ENCODE measurements at regions not wholly inside any gene's neighbourhood (a gene's known extent, or its start where the extent isn't known, plus 50 kb on each side); places are given as distances from the start of the nearest gene placed in this dataset.
A peak's percentile ranks its signal among the peaks of the same experiment; 100 is the strongest.

DNA sequence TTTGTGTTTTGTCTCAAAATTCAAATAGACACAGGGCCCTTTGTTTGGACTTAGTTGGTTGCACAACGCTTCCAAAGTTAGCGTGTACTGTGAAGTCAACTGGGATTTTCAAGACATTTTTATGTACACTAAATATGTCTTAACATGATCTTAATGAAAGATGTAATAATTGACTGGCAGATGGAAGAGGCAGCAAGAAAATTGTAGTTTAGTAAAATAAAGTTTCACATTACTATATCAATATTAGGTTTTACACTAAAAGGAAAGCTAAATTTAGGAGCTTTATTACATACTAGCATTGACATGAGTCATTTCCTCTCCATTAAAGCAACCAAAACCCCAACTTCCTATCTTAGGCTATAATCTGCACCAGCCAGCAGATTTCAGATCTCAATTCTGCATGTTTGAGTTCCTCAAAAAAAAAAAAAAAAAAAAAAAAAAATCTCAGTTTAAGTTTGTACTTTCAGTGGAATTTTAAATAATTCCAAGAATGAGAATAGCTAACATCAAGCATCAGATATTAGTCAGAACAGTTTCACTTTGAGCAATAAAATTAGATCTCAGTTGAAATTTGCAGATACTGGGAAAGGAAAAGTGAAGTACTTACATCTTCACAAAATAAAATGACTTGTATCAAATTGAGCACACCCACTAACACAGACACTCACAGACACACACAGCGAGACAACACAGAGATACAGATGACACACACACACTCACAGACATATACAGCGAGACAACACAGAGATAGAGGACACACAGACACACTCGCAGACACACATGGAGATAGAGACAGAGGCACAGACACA lies 346.6 kb upstream of the KLF6 start:
- Histone ChIP-seq H3K4me1 (ENCODE audit: control insufficient read depth in 4 of 4, insufficient read depth in 4 of 4, low read length in 3 of 4) (no peaks in the 10 kb centered on the region), H3K36me3 (ENCODE audit: control insufficient read depth in 4 of 4, insufficient read depth in 3 of 4, low read depth in 1 of 4, low read length in 3 of 4) (no peaks in the 10 kb centered on the region), H3K4me3 (ENCODE audit: low read depth in 1 of 3, low read length in 3 of 3) (no peak overlapping the region), H3K9me3 (ENCODE audit: control insufficient read depth in 4 of 4, low read length in 3 of 4) (peaks cover 0 to under 1% (median 0%) of the 10 kb centered on the region in 4 donors), H3K9ac (ENCODE audit: low read depth in 1 of 2, low read length in 2 of 2) (no peak overlapping the region), H3K27me3 (ENCODE audit: control insufficient read depth in 4 of 4, insufficient read depth in 4 of 4, low read length in 3 of 4) (no peaks in the 10 kb centered on the region), H3K27ac (ENCODE audit: low read depth in 1 of 2, low read length in 2 of 2) (peak overlapping the region in 1 of 2 donors; percentile 62)
- WGBS, result 59% methylated on average over 5 of the region's 5 CpGs
- TF ChIP-seq HNF4G (IDR thresholded peaks at IDR 0.05), result no peak
- no peak for TF ChIP-seq FOXA2 (IDR thresholded peaks at IDR 0.05)
- no peak for TF ChIP-seq NR2F2 (IDR thresholded peaks at IDR 0.05)
- no peak for TF ChIP-seq EGR1 (IDR thresholded peaks at IDR 0.05; ENCODE audit: low read depth in 2 of 2)
- TF ChIP-seq, protein P1, sequence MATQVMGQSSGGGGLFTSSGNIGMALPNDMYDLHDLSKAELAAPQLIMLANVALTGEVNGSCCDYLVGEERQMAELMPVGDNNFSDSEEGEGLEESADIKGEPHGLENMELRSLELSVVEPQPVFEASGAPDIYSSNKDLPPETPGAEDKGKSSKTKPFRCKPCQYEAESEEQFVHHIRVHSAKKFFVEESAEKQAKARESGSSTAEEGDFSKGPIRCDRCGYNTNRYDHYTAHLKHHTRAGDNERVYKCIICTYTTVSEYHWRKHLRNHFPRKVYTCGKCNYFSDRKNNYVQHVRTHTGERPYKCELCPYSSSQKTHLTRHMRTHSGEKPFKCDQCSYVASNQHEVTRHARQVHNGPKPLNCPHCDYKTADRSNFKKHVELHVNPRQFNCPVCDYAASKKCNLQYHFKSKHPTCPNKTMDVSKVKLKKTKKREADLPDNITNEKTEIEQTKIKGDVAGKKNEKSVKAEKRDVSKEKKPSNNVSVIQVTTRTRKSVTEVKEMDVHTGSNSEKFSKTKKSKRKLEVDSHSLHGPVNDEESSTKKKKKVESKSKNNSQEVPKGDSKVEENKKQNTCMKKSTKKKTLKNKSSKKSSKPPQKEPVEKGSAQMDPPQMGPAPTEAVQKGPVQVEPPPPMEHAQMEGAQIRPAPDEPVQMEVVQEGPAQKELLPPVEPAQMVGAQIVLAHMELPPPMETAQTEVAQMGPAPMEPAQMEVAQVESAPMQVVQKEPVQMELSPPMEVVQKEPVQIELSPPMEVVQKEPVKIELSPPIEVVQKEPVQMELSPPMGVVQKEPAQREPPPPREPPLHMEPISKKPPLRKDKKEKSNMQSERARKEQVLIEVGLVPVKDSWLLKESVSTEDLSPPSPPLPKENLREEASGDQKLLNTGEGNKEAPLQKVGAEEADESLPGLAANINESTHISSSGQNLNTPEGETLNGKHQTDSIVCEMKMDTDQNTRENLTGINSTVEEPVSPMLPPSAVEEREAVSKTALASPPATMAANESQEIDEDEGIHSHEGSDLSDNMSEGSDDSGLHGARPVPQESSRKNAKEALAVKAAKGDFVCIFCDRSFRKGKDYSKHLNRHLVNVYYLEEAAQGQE (IDR thresholded peaks at IDR 0.05), result no peak
- peak in 1 of 2 donors; percentile 36 for TF ChIP-seq RAD21 (IDR thresholded peaks at IDR 0.05)
- no peak for TF ChIP-seq SP1 (IDR thresholded peaks at IDR 0.05)
- TF ChIP-seq JUND (IDR thresholded peaks at IDR 0.05), result peak; percentile 63 to 64
- no peak for DNase-seq (ENCODE audit: low spot score)

DNA sequence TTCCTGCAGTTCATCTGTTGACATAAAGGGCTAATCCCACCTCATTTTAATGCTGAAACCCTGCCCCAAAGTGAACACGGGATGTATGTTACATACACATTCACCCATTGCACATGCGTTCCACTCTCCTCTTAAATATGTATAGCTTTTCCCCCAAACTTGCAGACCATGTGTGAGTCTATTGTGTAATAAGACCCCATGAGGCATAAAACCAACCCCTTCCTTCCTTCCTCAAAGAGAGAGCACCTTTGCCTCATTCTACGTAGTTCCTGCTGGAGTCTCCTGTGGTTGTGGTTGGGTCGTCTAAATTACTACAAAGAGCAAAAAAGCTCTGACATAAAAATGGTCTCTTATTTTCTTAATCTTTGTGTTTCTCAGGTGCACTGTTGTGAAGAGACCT lies 345.7 kb upstream of the KLF6 start:
- WGBS, result 55% methylated on average over 4 of the region's 4 CpGs
- no peak for TF ChIP-seq RAD21 (IDR thresholded peaks at IDR 0.05)
- TF ChIP-seq, protein P2, sequence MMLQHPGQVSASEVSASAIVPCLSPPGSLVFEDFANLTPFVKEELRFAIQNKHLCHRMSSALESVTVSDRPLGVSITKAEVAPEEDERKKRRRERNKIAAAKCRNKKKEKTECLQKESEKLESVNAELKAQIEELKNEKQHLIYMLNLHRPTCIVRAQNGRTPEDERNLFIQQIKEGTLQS (IDR thresholded peaks at IDR 0.05), result no peak
- H3K9ac ChIP-seq (ENCODE audit: low read depth in 1 of 2, low read length in 2 of 2), result no peak overlapping the region
- H3K27me3 ChIP-seq (ENCODE audit: control insufficient read depth in 4 of 4, insufficient read depth in 4 of 4, low read length in 3 of 4), result no peaks in the 10 kb centered on the region
- no peaks in the 10 kb centered on the region for H3K36me3 ChIP-seq (ENCODE audit: control insufficient read depth in 4 of 4, insufficient read depth in 3 of 4, low read depth in 1 of 4, low read length in 3 of 4)
- H3K4me3 ChIP-seq (ENCODE audit: low read depth in 1 of 3, low read length in 3 of 3), result no peak overlapping the region
- H3K27ac ChIP-seq (ENCODE audit: low read depth in 1 of 2, low read length in 2 of 2), result peak overlapping the region in 1 of 2 donors; percentile 62
- peaks cover 0 to 2% (median 0%) of the 10 kb centered on the region in 4 donors for H3K9me3 ChIP-seq (ENCODE audit: control insufficient read depth in 4 of 4, low read length in 3 of 4)
- no peaks in the 10 kb centered on the region for H3K4me1 ChIP-seq (ENCODE audit: control insufficient read depth in 4 of 4, insufficient read depth in 4 of 4, low read length in 3 of 4)
- DNase-seq (ENCODE audit: low spot score), result no peak

DNA sequence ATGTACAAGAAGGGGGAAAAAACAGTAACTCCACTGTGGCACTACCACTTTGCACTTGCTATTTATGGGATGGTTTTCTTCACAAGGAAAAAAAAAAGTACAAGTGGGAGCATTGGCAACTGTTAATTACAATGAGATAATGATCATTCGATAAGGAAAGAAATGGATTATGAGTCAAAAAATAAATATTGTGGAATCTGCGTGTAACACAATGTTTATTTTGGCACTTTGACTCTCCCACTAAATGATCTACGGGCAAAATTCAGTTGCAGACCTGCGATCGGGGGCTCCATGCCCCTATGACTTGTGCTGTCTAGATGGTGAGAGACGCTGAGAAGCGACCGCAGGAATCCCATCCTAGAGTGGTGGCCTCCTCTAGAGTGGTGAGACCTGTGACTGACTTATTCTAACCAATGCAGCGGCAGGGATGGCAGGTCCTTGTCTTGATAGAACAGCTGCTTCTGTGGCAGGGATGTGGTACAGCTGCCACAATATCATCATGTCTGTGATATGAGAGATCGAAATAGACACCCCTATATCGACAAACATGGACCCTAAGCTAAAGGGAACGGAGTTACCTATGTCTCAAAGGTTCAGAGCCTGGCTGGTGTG lies 345.0 kb upstream of the KLF6 start:
- no peak overlapping the region for H3K4me3 ChIP-seq (ENCODE audit: low read depth in 1 of 3, low read length in 3 of 3)
- no peaks in the 10 kb centered on the region for H3K27me3 ChIP-seq (ENCODE audit: control insufficient read depth in 4 of 4, insufficient read depth in 4 of 4, low read length in 3 of 4)
- DNase-seq (ENCODE audit: low spot score), result no peak
- no peaks in the 10 kb centered on the region for H3K4me1 ChIP-seq (ENCODE audit: control insufficient read depth in 4 of 4, insufficient read depth in 4 of 4, low read length in 3 of 4)
- H3K36me3 ChIP-seq (ENCODE audit: control insufficient read depth in 4 of 4, insufficient read depth in 3 of 4, low read depth in 1 of 4, low read length in 3 of 4), result no peaks in the 10 kb centered on the region
- no peak overlapping the region for H3K27ac ChIP-seq (ENCODE audit: low read depth in 1 of 2, low read length in 2 of 2)
- no peak overlapping the region for H3K9ac ChIP-seq (ENCODE audit: low read depth in 1 of 2, low read length in 2 of 2)
- 75% methylated on average over 12 of the region's 12 CpGs for WGBS
- peaks cover 0 to 2% (median 0%) of the 10 kb centered on the region in 4 donors for H3K9me3 ChIP-seq (ENCODE audit: control insufficient read depth in 4 of 4, low read length in 3 of 4)
- TF ChIP-seq GABPA (IDR thresholded peaks at IDR 0.05 in 1 of 2, conservative IDR thresholded peaks at IDR 0.05 in 1 of 2) (no peak), HNF4A (conservative IDR thresholded peaks at IDR 0.05) (no peak), SP1 (IDR thresholded peaks at IDR 0.05) (no peak), EGR1 (IDR thresholded peaks at IDR 0.05; ENCODE audit: low read depth in 2 of 2) (no peak), FOXA1 (IDR thresholded peaks at IDR 0.05) (no peak), TAF1 (conservative IDR thresholded peaks at IDR 0.05) (no peak), JUND (IDR thresholded peaks at IDR 0.05) (no peak), FOXA2 (IDR thresholded peaks at IDR 0.05) (no peak), YY1 (IDR thresholded peaks at IDR 0.05) (no peak)
- TF ChIP-seq, protein P3, sequence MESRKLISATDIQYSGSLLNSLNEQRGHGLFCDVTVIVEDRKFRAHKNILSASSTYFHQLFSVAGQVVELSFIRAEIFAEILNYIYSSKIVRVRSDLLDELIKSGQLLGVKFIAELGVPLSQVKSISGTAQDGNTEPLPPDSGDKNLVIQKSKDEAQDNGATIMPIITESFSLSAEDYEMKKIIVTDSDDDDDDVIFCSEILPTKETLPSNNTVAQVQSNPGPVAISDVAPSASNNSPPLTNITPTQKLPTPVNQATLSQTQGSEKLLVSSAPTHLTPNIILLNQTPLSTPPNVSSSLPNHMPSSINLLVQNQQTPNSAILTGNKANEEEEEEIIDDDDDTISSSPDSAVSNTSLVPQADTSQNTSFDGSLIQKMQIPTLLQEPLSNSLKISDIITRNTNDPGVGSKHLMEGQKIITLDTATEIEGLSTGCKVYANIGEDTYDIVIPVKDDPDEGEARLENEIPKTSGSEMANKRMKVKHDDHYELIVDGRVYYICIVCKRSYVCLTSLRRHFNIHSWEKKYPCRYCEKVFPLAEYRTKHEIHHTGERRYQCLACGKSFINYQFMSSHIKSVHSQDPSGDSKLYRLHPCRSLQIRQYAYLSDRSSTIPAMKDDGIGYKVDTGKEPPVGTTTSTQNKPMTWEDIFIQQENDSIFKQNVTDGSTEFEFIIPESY (IDR thresholded peaks at IDR 0.05), result no peak
- TF ChIP-seq, protein P4, sequence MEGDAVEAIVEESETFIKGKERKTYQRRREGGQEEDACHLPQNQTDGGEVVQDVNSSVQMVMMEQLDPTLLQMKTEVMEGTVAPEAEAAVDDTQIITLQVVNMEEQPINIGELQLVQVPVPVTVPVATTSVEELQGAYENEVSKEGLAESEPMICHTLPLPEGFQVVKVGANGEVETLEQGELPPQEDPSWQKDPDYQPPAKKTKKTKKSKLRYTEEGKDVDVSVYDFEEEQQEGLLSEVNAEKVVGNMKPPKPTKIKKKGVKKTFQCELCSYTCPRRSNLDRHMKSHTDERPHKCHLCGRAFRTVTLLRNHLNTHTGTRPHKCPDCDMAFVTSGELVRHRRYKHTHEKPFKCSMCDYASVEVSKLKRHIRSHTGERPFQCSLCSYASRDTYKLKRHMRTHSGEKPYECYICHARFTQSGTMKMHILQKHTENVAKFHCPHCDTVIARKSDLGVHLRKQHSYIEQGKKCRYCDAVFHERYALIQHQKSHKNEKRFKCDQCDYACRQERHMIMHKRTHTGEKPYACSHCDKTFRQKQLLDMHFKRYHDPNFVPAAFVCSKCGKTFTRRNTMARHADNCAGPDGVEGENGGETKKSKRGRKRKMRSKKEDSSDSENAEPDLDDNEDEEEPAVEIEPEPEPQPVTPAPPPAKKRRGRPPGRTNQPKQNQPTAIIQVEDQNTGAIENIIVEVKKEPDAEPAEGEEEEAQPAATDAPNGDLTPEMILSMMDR (IDR thresholded peaks at IDR 0.05; ENCODE audit: low read depth, low read length, missing input control), result no peak
- TF ChIP-seq, protein P2 (IDR thresholded peaks at IDR 0.05), result no peak
- TF ChIP-seq, protein P5, sequence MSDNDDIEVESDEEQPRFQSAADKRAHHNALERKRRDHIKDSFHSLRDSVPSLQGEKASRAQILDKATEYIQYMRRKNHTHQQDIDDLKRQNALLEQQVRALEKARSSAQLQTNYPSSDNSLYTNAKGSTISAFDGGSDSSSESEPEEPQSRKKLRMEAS (IDR thresholded peaks at IDR 0.05), result no peak

Data from liver (tissue), 8 donors.